IMR-90 (cell line): ENCODE measurements at regions not wholly inside any gene's neighbourhood (a gene's known extent, or its start where the extent isn't known, plus 50 kb on each side); places are given as distances from the start of the nearest gene placed in this dataset.

Experiments used
- ATAC-seq: fragments of 200-7000 bp; cut with Tn5 transposase; 2 replicates; pipeline ENCODE4 v1.9.1; 2020; ENCODE audit warnings: low read depth, mild to moderate bottlenecking, moderate library complexity
- BruUV-seq: library from RNA; stranded (reverse); fragments of 400-500 nt; replicated peaks from 2 replicates; lab custom pipeline; 2021; lab: Mats Ljungman, UMichigan
- CTCF ChIA-PET: fragments of 300-600 bp; formaldehyde crosslinking; extraction: SDS; loops from one replicate; lab custom pipeline; 2021; ENCODE audit warnings: antibody characterized with exemption; lab: Yijun Ruan, JAX
- POLR2A ChIA-PET: fragments of 300-600 bp; sonication (Branson Sonifier 250); formaldehyde crosslinking; loops from one replicate; lab custom pipeline; 2022; ENCODE audit warnings: antibody characterized with exemption; ENCODE audit not compliant: unreplicated experiment; lab: Charles Lee
- DNase-seq: peaks from one replicate; pipeline ENCODE4 v3.0.0; 2013
- H2AFZ ChIP-seq: replicated peaks from 2 replicates; pipeline ENCODE3; 2013; ENCODE audit warnings: low read length, mild to moderate bottlenecking; ENCODE audit not compliant: poor library complexity
- H2AK5ac ChIP-seq: 2 replicates; pipeline ENCODE4 v1.6.1; 2013; ENCODE audit warnings: low read depth, low read length, inconsistent platforms
- H2AK9ac ChIP-seq: replicated peaks from 2 replicates; pipeline ENCODE3; 2013; ENCODE audit warnings: mild to moderate bottlenecking, low read depth, low read length, moderate library complexity; ENCODE audit not compliant: poor library complexity
- H2BK120ac ChIP-seq: 2 replicates; pipeline ENCODE4 v1.6.1; 2013; ENCODE audit warnings: low read depth, low read length, inconsistent platforms
- H2BK15ac ChIP-seq: 3 replicates; pipeline ENCODE4 v1.6.1; 2013; ENCODE audit warnings: low read depth, low read length, inconsistent platforms
- H2BK20ac ChIP-seq: 2 replicates; pipeline ENCODE4 v1.6.1; 2013; ENCODE audit warnings: low read depth, mild to moderate bottlenecking, inconsistent platforms, low read length, moderate library complexity
- H2BK5ac ChIP-seq: 2 replicates; pipeline ENCODE4 v1.6.1; 2013; ENCODE audit warnings: mild to moderate bottlenecking, low read depth, low read length, inconsistent platforms; ENCODE audit not compliant: poor library complexity, severe bottlenecking
- H3K14ac ChIP-seq: replicated peaks from 2 replicates; pipeline ENCODE4 v1.6.1; 2013; ENCODE audit warnings: low read depth, low read length, inconsistent platforms
- H3K18ac ChIP-seq: 2 replicates; pipeline ENCODE4 v1.6.1; 2013; ENCODE audit warnings: low read depth, low read length, control low read depth
- H3K23ac ChIP-seq: 2 replicates; pipeline ENCODE4 v1.6.1; 2013; ENCODE audit warnings: low read depth, low read length, inconsistent platforms
- H3K27ac ChIP-seq: 2 replicates; pipeline ENCODE4 v1.5.1; 2013; ENCODE audit warnings: mild to moderate bottlenecking, control low read depth, low read length; ENCODE audit not compliant: insufficient read depth
- H3K27me3 ChIP-seq: 2 replicates; pipeline ENCODE4 v1.6.1; 2013; ENCODE audit warnings: low read length; ENCODE audit not compliant: control insufficient read depth, insufficient read depth
- H3K36me3 ChIP-seq: 2 replicates; pipeline ENCODE4 v1.6.1; 2013; ENCODE audit warnings: low read length, mixed read lengths; ENCODE audit not compliant: control insufficient read depth, insufficient read depth
- H3K4ac ChIP-seq: 2 replicates; pipeline ENCODE4 v1.6.1; 2013; ENCODE audit warnings: low read depth, low read length, inconsistent platforms
- H3K4me1 ChIP-seq: 2 replicates; pipeline ENCODE4 v1.6.1; 2013; ENCODE audit warnings: low read length, mixed read lengths; ENCODE audit not compliant: control insufficient read depth, insufficient read depth
- H3K4me2 ChIP-seq: 2 replicates; pipeline ENCODE4 v1.6.1; 2013; ENCODE audit warnings: low read depth, mild to moderate bottlenecking, control low read depth, low read length, moderate library complexity
- H3K4me3 ChIP-seq: 2 replicates; pipeline ENCODE4 v1.5.1; 2013; ENCODE audit warnings: low read depth, mild to moderate bottlenecking, control low read depth, low read length, moderate library complexity; ENCODE audit not compliant: insufficient read depth
- H3K56ac ChIP-seq: 2 replicates; pipeline ENCODE4 v1.6.1; 2013; ENCODE audit warnings: low read length, inconsistent platforms; ENCODE audit not compliant: insufficient read depth; ENCODE audit errors: extremely low read depth
- H3K79me1 ChIP-seq, 2 experiments: 2 replicates each; pipeline ENCODE4 v1.6.1; 2013; ENCODE audit warnings: low read length in 2 of 2, inconsistent platforms in 1 of 2, low read depth in 1 of 2
- H3K9ac ChIP-seq: 2 replicates; pipeline ENCODE4 v1.6.1; 2013; ENCODE audit warnings: low read depth, low read length, control low read depth
- H3K9me1 ChIP-seq: 2 replicates; pipeline ENCODE4 v1.6.1; 2013; ENCODE audit warnings: low read length, inconsistent platforms; ENCODE audit not compliant: insufficient read depth
- H3K9me3 ChIP-seq: 2 replicates; pipeline ENCODE4 v1.6.1; 2013; ENCODE audit warnings: low read length; ENCODE audit not compliant: control insufficient read depth, insufficient read depth
- H4K20me1 ChIP-seq: 2 replicates; pipeline ENCODE4 v1.6.1; 2013; ENCODE audit warnings: low read length, inconsistent platforms; ENCODE audit not compliant: insufficient read depth
- H4K5ac ChIP-seq: 2 replicates; pipeline ENCODE4 v1.6.1; 2013; ENCODE audit warnings: mild to moderate bottlenecking, low read depth, low read length, control low read depth
- H4K8ac ChIP-seq, 2 experiments: 2 replicates each; pipeline ENCODE4 v1.6.1; 2013; ENCODE audit warnings: low read depth in 2 of 2, low read length in 2 of 2, control low read depth in 1 of 2, inconsistent platforms in 1 of 2
- H4K91ac ChIP-seq: 2 replicates; pipeline ENCODE4 v1.6.1; 2013; ENCODE audit warnings: low read depth, low read length, inconsistent platforms; ENCODE audit not compliant: insufficient read depth
- CEBPB ChIP-seq: IDR thresholded peaks from 2 replicates; pipeline ENCODE4 v1.6.1; 2012; ENCODE audit warnings: low read depth, low read length, improper control_type of control experiment
- CTCF ChIP-seq: conservative IDR thresholded peaks from 2 replicates; pipeline ENCODE4 v1.5.1; 2012; ENCODE audit warnings: mild to moderate bottlenecking, low read depth, low read length, improper control_type of control experiment
- FOS ChIP-seq: fragments of 150-350 bp; IDR thresholded peaks from 2 replicates; pipeline ENCODE4 v1.6.1; 2016; ENCODE audit warnings: low read depth, low read length
- MAFK ChIP-seq: IDR thresholded peaks from 2 replicates; pipeline ENCODE4 v1.6.1; 2012; ENCODE audit warnings: low read depth, low read length, improper control_type of control experiment
- MXI1 ChIP-seq: IDR thresholded peaks from 2 replicates; pipeline ENCODE4 v1.6.1; 2012; ENCODE audit warnings: low read depth, mild to moderate bottlenecking, low read length, moderate library complexity, borderline replicate concordance
- dilution Hi-C: fragments of 300-500 bp; cut with HindIII; formaldehyde crosslinking; loops from one replicate; pipeline ENCODE4 v1.14.3; 2018; ENCODE audit warnings: low sequenced_read_pairs; ENCODE audit not compliant: unreplicated experiment
- in situ Hi-C: fragments of 300-500 bp; cut with MboI; formaldehyde crosslinking; loops from 3 replicates; pipeline ENCODE4 v1.14.3; 2019; ENCODE audit warnings: low sequenced_read_pairs, inconsistent platforms, mixed read lengths
- intact Hi-C: fragments of 100-400 bp; cut with micrococcal nuclease; formaldehyde crosslinking; loops from 2 replicates; pipeline ENCODE4 v1.10.0; 2022

GRCh38 chr4:114310296-114310925 lies 288.2 kb upstream of the UGT8 start:
- H3K36me3 ChIP-seq: no peaks in the 10 kb centered on the region
- peak overlapping the region; percentile 44; the same call in 1 of the 2 replicates for H4K5ac ChIP-seq
- peak overlapping the region in 1 of 2 experiments; percentile 54; a peak in 2 of 4 replicates for H4K8ac ChIP-seq
- TF ChIP-seq CEBPB (no peak), MAFK (no peak), CTCF (no peak), MXI1 (no peak), FOS (no peak)
- no peaks in the 10 kb centered on the region for H3K9me3 ChIP-seq
- no peak overlapping the region for H3K4me2 ChIP-seq
- no peak overlapping the region for H3K14ac ChIP-seq
- in situ Hi-C loops: no loop called here
- H4K20me1 ChIP-seq: no peaks in the 10 kb centered on the region
- no peak overlapping the region for H2AK9ac ChIP-seq
- DNase-seq (no peak), ATAC-seq (peak; percentile 32)
- no peak overlapping the region for H3K4me3 ChIP-seq
- intact Hi-C loops: no loop called here
- H4K91ac ChIP-seq: no peak overlapping the region
- dilution Hi-C loops: no loop called here
- H3K4me1 ChIP-seq: peaks cover 2% of the 10 kb centered on the region
- H2BK20ac ChIP-seq: no peak overlapping the region
- H3K56ac ChIP-seq: no peak overlapping the region
- H3K27me3 ChIP-seq: no peaks in the 10 kb centered on the region
- H3K79me1 ChIP-seq: no peaks in the 10 kb centered on the region
- ChIA-PET POLR2A (no interaction called here), CTCF (interaction anchor here (1.0 kb wide), 1 partner anchor 8 kb away, joined by 4 read pairs; no protein-coding TSS in a partner anchor)
- no peak overlapping the region for H3K27ac ChIP-seq
- H3K9ac ChIP-seq: no peak overlapping the region
- no peak overlapping the region for H2BK15ac ChIP-seq
- no TSS peak for BruUV-seq
- H2BK120ac ChIP-seq: no peak overlapping the region
- H2BK5ac ChIP-seq: no peak overlapping the region
- no peak overlapping the region for H3K4ac ChIP-seq
- no peak overlapping the region for H2AFZ ChIP-seq
- H2AK5ac ChIP-seq: no peak overlapping the region
- no peaks in the 10 kb centered on the region for H3K9me1 ChIP-seq
- H3K23ac ChIP-seq: no peak overlapping the region
- peak overlapping the region; percentile 78; the same call in 1 of the 2 replicates for H3K18ac ChIP-seq
